Retina (tissue), 1 donor: ENCODE measurements at regions not wholly inside any gene's neighbourhood (a gene's known extent, or its start where the extent isn't known, plus 50 kb on each side); places are given as distances from the start of the nearest gene placed in this dataset.

Experiments
- DNase-seq: peaks from one replicate; pipeline ENCODE4 v3.0.0-alpha.2; 2016

- no peak for DNase-seq
These were observed 1346.4 kb downstream of the TMEM121 start for GRCh38 chr14:106872611-106873446.

GRCh38 chr14:106874350-106874749, 1348.0 kb downstream of the TMEM121 start:
- DNase-seq = no peak

GRCh38 chr14:106875503-106875902, 1349.1 kb downstream of the TMEM121 start:
- no peak for DNase-seq

- DNase-seq = no peak
These were observed 1350.3 kb downstream of the TMEM121 start for GRCh38 chr14:106876711-106877110.

GRCh38 chr14:106877517-106877916, 1351.1 kb downstream of the TMEM121 start:
- no peak for DNase-seq

- no peak for DNase-seq
These were observed 1352.9 kb downstream of the TMEM121 start for GRCh38 chr14:106879241-106879640.

- no peak for DNase-seq
These were observed 1356.9 kb downstream of the TMEM121 start for GRCh38 chr14:106883218-106883692.
